Ovary (tissue), 7 donors: ENCODE measurements at regions not wholly inside any gene's neighbourhood (a gene's known extent, or its start where the extent isn't known, plus 50 kb on each side); places are given as distances from the start of the nearest gene placed in this dataset.

Experiments used
- DNase-seq, 5 donors: peaks; one replicate each; pipeline ENCODE4 v3.0.0-alpha.2; 2019 to 2020
- H3K27ac ChIP-seq, 2 donors: fragments of 200-600 bp; one replicate each; pipeline versions ENCODE4 v1.5.1 to v1.8.0; 2019 to 2022
- H3K27me3 ChIP-seq: fragments of 200-600 bp; one replicate; pipeline ENCODE4 v1.8.0; 2022
- H3K36me3 ChIP-seq: fragments of 200-600 bp; sonication (generic); one replicate; pipeline ENCODE4 v1.5.1; 2019
- H3K4me1 ChIP-seq: one replicate; pipeline ENCODE4 v1.8.1; 2013; ENCODE audit warnings: mild to moderate bottlenecking, moderate library complexity; ENCODE audit not compliant: insufficient read depth
- H3K4me3 ChIP-seq: fragments of 200-600 bp; sonication (generic); one replicate; pipeline ENCODE4 v1.5.1; 2017
- H3K9me3 ChIP-seq, 2 donors: fragments of 200-600 bp in 1 of 2; sonication (generic) in 1 of 2; one replicate each; pipeline versions ENCODE4 v1.5.1 to v1.8.1; 2013 to 2019; ENCODE audit warnings: mild to moderate bottlenecking in 1 of 2, moderate library complexity in 1 of 2
- EP300 ChIP-seq: sonication (generic); formaldehyde crosslinking; IDR thresholded peaks from one replicate; pipeline ENCODE4 v1.6.1; 2017; ENCODE audit warnings: antibody characterized with exemption
- POLR2A ChIP-seq: fragments of 450-650 bp; IDR thresholded peaks from one replicate; pipeline ENCODE4 v1.6.1; 2017; ENCODE audit warnings: antibody characterized with exemption, mild to moderate bottlenecking, moderate library complexity
- WGBS, 3 donors: extraction: QIAGEN DNeasy Blood & Tissue Kit in 1 of 3; methylation state at CpG; one replicate each; pipeline versions ENCODE4 v1.1.5 to v1.1.7; 2013 to 2017; 5-methylcytosine and 5-hydroxymethylcytosine counted together
- intact Hi-C, 4 donors: fragments of 100-400 bp; cut with DNase I; formaldehyde crosslinking; loops; one replicate each; pipeline versions ENCODE4 v1.11.0 to v1.15.1; 2022 to 2023
- TF ChIP-seq, protein P1 (sequence below), 3 donors: fragments of 450-650 bp in 2 of 3; fragments of 200-600 bp in 1 of 3; IDR thresholded peaks; one replicate each; pipeline versions ENCODE4 v1.5.1 to v1.8.0; 2016 to 2022; ENCODE audit warnings: antibody characterized with exemption in 3 of 3, mild to moderate bottlenecking in 1 of 3
- donor health status: DM: no; HTN: no; CAD: no; lungs with moderate emphysema.
- donor health status: DM: no; HTN: no; CAD: no.
- donor health status: Bipolar disorder and iron deficiency.
- donor health status: DM: no; HTN: no; CAD: no.
- donor health status: DM: yes; HTN: yes; CAD: no.

DNA sequence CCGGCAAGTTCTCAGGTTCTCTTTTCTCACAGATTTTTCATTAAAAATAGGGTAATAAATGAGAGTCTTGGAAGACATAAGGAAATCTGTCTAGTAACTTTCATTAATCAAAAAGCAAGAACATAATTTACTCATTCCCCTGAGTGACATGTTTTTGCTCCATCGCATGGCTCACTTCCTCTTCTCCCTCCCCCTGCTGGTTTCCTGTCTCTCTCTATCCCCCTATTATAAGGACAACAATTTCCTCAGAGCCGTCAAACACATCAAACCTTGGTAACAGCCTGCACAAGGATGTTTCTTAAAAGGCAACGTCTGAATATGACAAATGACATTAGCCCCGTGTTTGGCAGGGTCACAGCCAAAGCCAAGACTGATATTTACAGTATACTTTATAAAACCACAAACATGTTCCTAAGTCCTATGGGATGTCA is 1149.6 kb downstream of the IGSF11 start:
- no peak overlapping the region for H3K4me3 ChIP-seq
- no peaks in the 10 kb centered on the region for H3K36me3 ChIP-seq
- DNase-seq, result no peak
- no peak for TF ChIP-seq EP300
- TF ChIP-seq, protein P1, sequence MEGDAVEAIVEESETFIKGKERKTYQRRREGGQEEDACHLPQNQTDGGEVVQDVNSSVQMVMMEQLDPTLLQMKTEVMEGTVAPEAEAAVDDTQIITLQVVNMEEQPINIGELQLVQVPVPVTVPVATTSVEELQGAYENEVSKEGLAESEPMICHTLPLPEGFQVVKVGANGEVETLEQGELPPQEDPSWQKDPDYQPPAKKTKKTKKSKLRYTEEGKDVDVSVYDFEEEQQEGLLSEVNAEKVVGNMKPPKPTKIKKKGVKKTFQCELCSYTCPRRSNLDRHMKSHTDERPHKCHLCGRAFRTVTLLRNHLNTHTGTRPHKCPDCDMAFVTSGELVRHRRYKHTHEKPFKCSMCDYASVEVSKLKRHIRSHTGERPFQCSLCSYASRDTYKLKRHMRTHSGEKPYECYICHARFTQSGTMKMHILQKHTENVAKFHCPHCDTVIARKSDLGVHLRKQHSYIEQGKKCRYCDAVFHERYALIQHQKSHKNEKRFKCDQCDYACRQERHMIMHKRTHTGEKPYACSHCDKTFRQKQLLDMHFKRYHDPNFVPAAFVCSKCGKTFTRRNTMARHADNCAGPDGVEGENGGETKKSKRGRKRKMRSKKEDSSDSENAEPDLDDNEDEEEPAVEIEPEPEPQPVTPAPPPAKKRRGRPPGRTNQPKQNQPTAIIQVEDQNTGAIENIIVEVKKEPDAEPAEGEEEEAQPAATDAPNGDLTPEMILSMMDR (IDR thresholded peaks at IDR 0.05), result no peak
- no peak for TF ChIP-seq POLR2A
- intact Hi-C loops, result no loop called here
- H3K27ac ChIP-seq, result no peak overlapping the region
- no peaks in the 10 kb centered on the region for H3K4me1 ChIP-seq
- H3K9me3 ChIP-seq, result no peaks in the 10 kb centered on the region
- WGBS, 3 donors, result 50 to 59% (median 51%) methylated on average over 5 of the region's 5 CpGs
- H3K27me3 ChIP-seq, result no peaks in the 10 kb centered on the region

- no peak overlapping the region for H3K27ac ChIP-seq
- intact Hi-C loops, result no loop called here
- DNase-seq, result no peak
- TF ChIP-seq EP300 (no peak), POLR2A (no peak)
- TF ChIP-seq, protein P1 (IDR thresholded peaks at IDR 0.05), result no peak
- H3K9me3 ChIP-seq, result no peaks in the 10 kb centered on the region
- no peak overlapping the region for H3K4me3 ChIP-seq
- H3K4me1 ChIP-seq, result no peaks in the 10 kb centered on the region
- WGBS, 3 donors, result 54 to 62% (median 55%) methylated on average over 3 of the region's 3 CpGs
- no peaks in the 10 kb centered on the region for H3K27me3 ChIP-seq
- H3K36me3 ChIP-seq, result no peaks in the 10 kb centered on the region
Observed at GRCh38 chr3:117886147-117886546, 1148.5 kb downstream of the IGSF11 start.

DNA sequence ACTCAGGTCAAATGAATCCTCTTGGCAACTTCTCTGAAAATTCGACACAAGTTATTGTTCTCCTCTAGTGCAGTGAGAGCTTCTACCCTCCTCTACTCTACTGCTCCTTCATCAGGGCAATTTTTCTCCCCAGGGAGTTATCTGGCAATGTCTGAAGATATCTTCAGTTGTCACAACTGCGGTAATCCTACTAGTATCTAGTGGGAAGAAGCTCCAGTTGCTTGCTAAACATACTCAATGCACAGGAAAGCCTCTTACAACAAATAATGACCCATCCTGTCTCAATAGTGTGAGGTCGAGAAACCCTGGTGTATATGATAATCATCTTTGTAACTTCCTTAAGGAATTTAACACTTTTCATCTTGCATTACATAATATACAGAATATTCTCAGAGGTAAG is 1147.6 kb downstream of the IGSF11 start:
- no peak overlapping the region for H3K4me3 ChIP-seq
- no peak for DNase-seq
- intact Hi-C loops, result no loop called here
- TF ChIP-seq EP300 (no peak), POLR2A (no peak)
- TF ChIP-seq, protein P1 (IDR thresholded peaks at IDR 0.05), result no peak
- WGBS, 3 donors, result 89 to 93% (median 93%) methylated on average over 3 of the region's 3 CpGs
- H3K4me1 ChIP-seq, result no peaks in the 10 kb centered on the region
- no peak overlapping the region for H3K27ac ChIP-seq
- no peaks in the 10 kb centered on the region for H3K36me3 ChIP-seq
- H3K27me3 ChIP-seq, result no peaks in the 10 kb centered on the region
- no peaks in the 10 kb centered on the region for H3K9me3 ChIP-seq

DNA sequence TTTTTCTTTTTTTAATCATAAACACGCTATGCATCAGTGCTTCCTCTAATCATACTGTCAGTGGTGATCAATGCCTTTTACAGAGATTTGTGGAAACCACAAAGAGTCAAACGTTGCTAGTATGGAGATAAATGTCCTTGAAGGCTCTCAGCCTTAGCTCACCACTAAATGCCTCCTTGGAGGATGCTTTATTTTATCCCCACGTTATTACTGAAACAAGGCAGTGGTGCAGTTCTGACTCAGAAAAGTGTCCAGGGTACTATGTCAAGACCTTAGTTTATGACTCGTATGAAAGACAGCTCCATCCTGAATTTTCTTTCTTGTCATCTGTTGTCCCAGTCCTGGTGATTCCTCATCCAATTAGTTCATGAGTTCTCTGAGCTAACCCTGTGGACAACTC is 1146.7 kb downstream of the IGSF11 start:
- TF ChIP-seq, protein P1 (IDR thresholded peaks at IDR 0.05), result no peak
- no peak for TF ChIP-seq POLR2A
- TF ChIP-seq EP300, result no peak

GRCh38 chr3:117892431-117892841 is 1142.2 kb downstream of the IGSF11 start:
- H3K36me3 ChIP-seq, result no peaks in the 10 kb centered on the region
- no peaks in the 10 kb centered on the region for H3K27me3 ChIP-seq
- WGBS, 3 donors, result 45 to 55% (median 49%) methylated on average over 3 of the region's 3 CpGs
- no peak overlapping the region for H3K27ac ChIP-seq
- no peaks in the 10 kb centered on the region for H3K4me1 ChIP-seq
- H3K9me3 ChIP-seq, result no peaks in the 10 kb centered on the region
- TF ChIP-seq, protein P1 (IDR thresholded peaks at IDR 0.05), result no peak
- no peak for TF ChIP-seq EP300
- TF ChIP-seq POLR2A, result no peak
- intact Hi-C loops, result no loop called here
- no peak overlapping the region for H3K4me3 ChIP-seq
- DNase-seq, result no peak

More for the DNA sequence above, 1146.7 kb downstream of the IGSF11 start:
- no peak for DNase-seq
- WGBS, 3 donors, result 19 to 33% (median 29%) methylated on average over 4 of the region's 4 CpGs
- intact Hi-C loops, result no loop called here
- Histone ChIP-seq H3K9me3 (no peaks in the 10 kb centered on the region), H3K4me1 (no peaks in the 10 kb centered on the region), H3K4me3 (no peak overlapping the region), H3K27me3 (no peaks in the 10 kb centered on the region), H3K36me3 (no peaks in the 10 kb centered on the region), H3K27ac (no peak overlapping the region)
